HG03521 (cell line): ENCODE measurements at regions not wholly inside any gene's neighbourhood (a gene's known extent, or its start where the extent isn't known, plus 50 kb on each side); places are given as distances from the start of the nearest gene placed in this dataset.

Source experiments
- ATAC-seq: cut with Tn5 transposase; IDR thresholded peaks from one replicate; pipeline ENCODE4 v1.9.1; 2021; ENCODE audit warnings: mild to moderate bottlenecking, moderate library complexity; ENCODE audit not compliant: unreplicated experiment

DNA sequence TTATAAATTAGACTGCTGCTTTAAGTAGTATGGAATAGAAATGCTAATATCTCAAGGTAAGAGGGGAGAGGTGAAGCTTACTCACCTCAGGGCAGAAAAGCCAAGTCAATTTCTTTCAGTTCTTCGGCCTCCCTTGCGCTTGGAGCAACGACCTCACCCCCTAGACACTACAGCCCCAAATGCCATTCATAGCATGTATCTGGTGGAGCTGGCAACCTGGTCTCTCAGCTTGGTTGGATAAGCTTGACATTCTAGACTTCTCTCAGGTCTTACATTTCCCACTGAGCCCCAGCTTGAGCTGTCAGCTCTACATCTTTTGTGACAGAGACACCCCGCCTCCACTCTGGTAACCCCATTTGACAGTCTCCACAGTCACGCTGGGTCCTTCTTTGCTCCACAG lies 154.9 kb downstream of the ZNF608 start:
- no peak for ATAC-seq

DNA sequence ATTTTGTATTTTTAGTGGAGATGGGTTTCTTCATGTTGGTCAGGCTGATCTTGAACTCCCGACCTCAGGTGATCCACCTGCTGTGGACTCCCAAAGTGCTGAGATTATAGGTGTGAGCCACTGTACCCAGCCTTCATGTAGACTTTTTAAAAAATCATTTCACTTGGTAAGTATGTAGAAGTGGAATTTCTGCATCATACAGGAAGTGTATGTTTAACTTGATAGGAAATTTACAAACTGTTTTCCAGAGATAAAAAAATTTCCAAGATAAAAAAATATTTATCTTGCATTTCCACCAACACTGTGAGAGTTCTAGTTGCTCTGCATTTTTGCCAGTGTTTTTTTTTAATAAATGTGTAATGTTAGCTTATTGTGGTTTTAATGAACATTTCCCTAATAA lies 155.8 kb downstream of the ZNF608 start:
- no peak for ATAC-seq

DNA sequence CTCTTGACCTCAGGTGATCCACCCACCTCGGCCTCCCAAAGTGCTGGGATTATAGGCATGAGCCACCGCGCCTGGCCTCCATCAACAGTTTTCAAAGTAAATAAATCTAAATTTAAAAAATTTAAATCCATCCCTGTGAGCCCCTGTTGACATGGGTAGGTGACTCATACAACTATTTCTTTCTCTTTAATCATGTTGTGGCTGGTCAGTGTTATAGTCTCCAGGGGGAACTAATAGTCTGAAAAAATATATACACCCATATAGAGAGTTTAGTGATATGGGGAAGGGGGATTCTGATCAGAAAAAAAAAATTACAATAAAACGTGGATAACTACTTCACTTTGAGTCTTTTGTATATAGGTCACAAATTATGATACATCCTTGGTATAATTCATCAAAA lies 159.2 kb downstream of the ZNF608 start:
- ATAC-seq = no peak

DNA sequence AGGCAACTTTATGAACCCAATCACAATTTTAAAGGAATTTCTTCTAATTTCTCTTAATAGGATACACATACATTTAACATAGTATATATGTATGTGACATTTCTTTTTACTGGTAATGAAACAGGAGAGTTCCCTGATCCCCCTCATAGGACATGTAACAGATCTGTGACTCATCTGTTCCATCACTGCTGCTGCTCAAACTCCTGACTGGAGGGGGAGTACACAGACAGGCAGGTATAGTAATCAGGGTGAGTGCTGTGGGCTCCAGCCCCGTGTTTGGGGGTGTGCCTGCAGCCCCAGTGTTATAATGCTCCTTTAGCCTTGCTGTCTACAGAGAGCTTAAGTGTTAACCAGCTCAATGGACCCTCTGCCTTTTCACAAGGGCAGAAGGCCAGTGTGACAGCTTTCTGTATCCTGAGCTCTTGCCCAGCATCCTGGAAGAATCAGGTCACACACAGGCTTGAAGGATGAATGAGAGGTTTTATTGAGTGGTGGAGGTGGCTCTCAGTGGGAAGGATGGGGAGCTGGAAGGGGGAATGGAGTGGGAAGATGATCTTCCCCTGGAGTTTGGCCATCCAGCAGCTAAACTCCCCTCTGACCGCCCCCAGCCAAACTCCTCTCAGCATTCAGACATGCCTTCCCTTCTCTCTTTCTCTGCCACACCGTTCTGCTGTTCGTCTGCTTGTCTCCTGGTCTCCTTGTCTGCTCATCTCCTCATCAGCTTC lies 161.3 kb downstream of the ZNF608 start:
- no peak for ATAC-seq

DNA sequence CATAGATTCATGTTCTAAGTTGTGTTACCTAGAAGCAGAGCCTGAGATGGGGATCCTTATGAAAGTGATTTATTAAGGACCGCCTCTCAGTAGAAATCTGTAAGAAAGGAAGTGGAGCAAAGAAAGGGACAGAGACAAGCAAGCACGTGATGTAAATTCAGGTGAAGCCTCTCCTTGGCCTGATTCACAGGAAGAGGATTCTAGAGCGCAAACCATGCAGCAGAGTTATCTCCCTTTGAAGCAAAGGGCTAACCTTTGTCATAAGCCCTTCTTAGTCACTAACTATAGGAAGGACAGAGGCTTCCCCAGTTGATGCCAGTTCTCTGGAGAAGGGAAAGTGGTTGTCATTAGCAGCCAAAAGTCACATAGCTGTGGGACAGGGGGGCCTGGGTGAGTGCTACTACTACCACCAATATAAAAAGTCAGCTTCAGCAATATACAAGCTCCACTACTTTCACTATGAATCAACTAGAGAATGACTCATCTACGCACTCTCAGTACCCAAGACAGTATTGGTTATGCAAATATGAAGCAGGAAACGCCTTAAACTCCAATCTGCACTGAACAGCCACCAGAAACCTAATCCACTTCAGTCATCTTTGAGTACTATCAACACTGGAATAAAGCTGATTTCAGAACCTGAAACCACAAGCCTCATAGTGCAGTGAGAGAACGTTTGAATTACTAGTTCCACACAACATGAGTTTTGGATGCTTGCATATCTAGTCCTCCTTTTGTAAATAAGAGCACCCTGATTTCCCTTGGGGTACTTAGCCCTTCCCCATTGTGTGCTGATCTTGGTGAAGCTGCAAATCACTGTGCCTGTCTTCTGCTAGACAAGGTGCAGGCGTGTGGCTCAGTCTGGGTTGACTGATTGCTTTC lies 162.7 kb downstream of the ZNF608 start:
- peak; percentile 99 for ATAC-seq

DNA sequence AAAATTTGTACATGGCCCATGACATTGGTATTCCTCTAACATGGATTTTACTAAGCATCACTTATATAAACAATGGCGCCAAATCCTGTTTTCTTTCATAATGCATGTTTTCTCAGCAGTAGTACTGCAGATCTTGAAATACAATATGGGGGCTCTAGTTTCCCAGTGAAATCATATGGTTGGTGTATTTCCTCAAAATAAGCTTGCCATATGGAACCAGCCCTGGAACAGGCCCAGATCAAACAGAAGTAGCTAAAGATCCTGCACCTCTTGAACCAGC lies 163.9 kb downstream of the ZNF608 start:
- ATAC-seq = no peak

DNA sequence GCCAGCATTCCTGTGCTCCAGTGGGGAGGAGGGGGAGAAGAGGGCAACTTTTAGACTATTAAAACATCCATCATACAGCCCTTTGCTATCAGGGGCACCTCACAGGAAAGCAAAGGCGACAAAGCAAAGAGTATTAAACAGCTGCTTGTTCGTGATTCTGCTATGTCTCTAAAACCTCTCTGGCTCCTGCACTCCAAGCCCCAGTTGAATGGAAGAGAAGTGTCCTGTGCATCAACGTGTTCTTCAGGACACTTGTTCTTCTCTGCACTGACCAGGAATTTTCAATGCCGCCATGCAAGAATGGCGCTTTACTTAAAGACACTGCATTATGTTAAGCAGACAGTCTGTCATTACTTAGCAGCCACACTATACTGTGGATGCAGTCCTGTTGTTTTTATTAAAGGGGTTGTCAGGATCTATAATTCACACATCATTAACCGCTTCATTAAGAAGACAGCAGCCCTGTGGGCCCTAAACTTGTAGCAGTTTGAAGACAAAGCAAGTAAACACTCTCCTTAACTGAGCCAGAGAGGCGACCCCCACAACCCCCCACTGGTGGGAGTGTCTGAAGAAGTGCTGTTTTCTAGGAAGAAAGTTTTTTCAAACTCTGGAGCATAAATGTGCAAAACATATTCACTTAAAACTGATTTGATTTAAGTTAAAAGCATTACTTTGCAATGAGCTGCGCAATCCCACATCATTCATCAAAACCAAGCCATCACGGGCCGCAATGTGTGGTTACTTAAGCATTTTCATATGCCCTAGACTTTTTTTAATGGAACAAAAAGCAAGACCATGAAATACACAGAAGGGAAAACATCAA lies 164.5 kb downstream of the ZNF608 start:
- no peak for ATAC-seq

DNA sequence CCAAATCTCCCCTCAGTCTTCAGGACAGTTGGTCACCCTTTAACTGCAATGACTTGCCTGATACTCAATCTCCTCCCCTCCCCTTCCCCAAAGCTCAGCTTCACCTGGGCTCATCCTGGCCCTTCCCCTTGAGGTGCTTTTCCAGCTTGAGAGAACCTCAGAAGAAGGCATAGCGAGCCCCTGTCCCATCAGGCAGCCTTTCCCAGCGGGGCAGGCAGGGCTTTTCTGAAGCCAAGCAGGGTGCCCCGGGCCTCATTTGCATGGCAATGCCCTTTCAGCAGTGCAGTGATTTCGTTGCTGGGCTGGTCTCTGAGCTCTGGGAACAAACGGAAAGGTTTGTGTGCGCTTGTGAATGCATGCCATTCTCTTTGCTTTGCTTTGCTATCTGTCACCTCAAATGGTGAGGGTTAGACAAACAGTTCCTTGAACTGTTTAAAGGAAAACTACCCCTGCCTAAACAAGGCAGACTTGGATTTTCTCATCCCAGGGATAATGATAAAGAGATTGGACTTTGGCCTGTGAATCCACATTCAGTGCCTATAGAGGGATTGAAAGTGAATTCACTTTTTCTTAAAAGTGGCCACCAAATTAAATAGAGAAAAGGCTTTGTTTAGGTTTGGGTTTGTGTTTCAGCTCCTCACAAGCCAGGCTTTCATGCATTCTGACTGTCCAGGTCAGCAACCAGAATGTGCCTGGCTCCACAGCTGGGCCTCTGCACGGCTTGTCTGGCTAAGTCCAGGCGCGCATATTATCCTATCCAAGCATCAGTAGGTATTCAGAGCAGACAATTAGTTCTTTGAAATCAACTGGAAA lies 165.3 kb downstream of the ZNF608 start:
- no peak for ATAC-seq

DNA sequence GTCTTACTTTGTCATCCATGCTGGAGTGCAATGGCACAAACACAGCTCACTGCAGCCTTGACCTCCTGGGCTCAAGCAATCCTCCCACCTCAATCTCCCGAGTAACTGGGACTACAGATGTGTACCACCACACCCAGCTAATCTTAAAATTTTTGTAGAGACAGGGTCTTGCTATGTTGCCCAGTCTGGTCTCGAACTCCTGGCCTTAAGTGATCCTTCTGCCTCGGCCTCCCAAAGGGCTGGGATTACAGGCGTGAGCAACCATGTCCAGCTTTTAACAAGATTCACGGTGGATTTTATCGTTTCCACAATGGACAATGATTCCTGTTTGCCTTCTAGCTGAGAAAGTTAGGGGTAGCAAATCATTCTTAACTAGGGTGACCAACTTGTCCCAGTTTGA lies 165.9 kb downstream of the ZNF608 start:
- no peak for ATAC-seq

DNA sequence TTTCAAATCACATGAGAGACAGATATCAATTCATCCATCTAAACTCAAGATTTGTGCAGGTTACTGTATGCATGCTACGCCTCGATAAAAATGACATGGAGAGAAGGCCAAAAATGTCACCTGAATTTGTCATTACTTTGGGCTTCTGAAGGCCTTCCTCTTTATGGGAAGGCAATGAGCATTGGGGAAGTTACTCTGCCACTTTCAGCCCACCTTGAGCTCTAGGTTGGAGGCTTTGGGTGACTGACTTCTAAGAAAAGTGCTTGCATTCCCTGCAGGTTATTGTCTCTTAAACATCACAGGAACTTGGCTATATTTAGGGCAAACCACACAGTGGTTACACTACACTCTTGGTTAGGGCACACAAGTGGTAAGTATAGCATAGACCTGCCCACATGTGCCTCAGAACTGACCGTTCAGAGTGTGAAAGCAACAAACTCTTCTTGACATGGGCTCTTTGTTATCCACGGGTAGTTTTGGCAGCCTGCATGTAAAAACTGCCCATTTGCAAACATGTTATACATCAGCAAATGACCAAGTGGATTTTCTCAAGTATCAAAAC lies 169.5 kb downstream of the ZNF608 start:
- peak; percentile 90 for ATAC-seq

DNA sequence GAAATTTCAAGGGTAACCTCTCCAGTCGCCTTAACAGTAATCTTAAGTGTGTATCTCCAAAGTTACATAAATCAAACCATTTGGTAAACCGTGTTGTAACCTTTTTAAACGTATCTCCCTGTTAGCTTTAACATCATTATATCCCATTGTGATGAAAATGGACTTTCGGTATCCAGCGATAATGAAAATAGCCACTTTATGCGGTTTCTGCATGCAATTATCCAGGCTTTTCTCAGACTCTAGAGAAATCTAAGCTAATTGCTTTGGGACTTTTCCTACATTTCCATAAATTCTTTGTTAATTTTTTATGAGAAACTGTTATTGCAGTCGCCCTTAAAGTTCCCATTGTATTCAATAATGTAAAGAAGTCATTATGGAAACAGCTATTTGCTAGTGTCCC lies 170.7 kb downstream of the ZNF608 start:
- ATAC-seq = no peak

DNA sequence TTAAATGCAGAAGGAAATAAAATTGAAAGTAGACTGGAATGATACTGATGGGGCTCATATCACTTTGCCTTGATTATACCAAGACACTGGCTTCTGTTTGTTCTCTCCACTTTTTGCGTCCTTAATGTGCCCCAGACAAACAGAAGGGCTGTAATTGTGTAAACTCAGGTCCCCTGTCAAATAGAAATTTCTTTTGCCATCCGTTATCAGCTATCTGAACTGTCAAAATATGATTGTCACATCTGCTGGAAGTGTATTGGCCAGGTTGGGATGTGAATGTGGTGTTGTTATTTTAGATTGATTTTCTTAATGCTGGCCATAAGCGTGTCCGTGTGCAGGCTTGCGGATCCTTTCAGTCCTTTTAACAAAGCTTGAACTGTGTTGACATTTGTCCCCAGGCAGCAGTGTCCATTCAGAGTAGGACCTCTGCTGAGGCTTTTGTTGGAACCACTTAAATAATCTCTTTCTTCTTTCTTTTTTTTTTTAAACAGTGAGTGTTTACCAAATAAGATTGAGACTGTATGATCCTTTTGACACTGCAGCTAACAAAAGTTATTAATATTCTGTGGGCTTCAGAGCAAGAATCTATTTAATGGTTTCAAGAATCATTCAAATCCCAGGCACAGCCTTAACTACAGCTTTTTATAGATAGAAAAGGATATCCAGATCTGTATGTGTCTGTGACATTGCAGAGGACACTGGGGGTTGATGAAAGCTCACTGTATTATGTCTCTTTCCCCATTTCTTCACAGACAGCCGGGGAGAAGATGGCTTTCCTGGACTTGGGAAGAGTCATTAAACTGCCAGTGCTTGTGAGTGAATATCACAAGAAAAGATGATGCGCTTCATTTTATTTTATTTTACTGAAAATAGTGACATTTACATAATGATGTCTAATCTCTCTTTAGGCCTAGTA lies 171.7 kb downstream of the ZNF608 start:
- ATAC-seq = no peak

DNA sequence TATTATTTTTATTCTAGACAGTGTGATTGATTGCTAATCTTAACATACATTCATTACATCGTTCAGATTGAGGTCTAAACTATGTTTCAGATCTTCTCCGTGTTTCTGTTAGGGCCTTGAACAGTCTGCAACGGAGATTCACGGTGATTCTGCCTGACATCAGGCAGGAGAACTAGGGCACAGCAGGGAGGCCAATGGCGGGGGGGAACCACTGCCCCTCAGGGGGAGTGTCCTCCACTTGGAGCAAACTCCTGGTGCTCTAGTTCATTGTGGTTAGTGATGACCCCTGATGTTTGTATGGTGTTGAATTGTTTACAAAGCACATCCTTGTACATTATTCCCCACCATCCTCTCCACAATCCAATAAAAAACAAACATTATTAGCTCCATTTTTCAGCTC lies 173.5 kb downstream of the ZNF608 start:
- no peak for ATAC-seq

DNA sequence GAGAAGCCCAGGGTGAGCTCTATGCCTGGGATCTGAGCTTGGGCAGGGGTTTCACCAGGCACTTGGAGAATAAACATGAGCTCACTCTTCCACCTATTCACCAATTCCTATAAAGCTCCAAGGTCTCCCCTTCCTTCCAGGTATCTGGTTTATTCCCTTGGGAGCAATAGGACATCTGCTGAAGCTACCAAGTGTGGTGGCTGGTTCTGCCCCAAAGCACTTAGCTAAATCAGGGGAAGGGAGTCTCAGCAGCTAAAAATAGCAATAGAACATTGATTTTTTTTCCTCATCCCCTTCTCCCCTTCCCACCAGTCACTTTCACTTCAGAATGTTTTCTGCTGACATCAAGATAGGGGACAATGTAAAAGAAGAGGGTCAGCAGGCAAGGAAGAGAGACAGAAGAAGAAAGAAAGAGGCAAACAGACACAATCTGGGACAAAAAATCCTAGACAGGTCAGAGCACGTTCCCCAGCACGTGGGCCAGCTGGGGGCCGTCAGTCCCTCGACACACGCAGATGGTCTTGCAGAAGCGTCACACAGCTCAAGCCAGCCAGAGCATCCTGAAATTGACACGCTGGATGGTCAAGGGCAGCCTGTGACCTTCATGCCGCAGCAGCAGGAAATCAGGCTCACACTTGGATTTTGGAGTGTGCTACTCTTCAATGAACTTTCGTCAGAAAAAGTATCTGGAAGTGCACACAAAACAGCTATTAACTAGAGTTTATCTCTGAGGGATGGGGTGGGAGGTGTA lies 176.0 kb downstream of the ZNF608 start:
- no peak for ATAC-seq

DNA sequence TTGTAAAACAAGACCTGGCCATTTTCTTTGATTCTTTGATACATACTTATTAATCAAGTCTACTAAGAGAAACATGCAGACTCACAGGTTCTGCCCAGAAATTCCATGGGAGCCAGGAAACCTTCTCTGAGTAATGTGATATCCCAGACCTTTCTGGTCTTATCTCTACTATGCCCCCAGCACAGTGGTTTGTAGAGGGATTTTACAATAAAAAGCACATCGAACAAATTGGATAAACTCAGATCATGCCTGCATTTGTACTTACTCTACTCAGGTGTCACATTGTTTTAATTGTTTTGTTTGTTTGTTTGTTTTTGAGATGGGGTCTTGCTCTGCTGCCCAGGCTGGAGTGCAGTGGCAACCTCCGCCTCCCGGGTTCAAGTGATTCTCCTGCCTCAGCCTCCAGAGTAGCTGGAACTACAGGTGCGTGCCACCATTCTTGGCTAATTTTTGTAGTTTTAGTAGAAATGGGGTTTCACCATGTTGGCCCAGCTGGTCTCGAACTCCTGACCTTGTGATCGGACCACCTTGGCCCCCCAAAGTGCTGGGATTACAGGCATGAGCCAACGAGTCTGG lies 179.5 kb downstream of the ZNF608 start:
- ATAC-seq = no peak

DNA sequence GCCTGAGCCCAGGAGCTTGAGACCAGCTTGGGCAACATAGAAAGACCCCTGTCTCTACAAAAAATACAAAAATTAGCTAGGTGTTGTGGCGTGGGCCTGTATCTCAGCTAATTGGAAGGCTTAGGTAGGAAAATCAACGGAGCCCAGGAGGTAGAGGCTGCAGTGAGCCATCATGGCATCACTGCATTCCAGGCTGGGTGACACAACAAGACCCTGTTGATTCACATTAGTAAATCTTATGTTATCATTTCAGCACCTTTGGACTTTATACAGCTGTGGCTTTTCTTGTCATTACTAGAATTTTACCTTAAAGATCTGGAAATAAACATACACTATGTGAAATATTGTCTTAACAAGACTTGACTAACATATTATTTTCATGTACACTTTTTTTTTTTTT lies 185.0 kb downstream of the ZNF608 start:
- no peak for ATAC-seq

DNA sequence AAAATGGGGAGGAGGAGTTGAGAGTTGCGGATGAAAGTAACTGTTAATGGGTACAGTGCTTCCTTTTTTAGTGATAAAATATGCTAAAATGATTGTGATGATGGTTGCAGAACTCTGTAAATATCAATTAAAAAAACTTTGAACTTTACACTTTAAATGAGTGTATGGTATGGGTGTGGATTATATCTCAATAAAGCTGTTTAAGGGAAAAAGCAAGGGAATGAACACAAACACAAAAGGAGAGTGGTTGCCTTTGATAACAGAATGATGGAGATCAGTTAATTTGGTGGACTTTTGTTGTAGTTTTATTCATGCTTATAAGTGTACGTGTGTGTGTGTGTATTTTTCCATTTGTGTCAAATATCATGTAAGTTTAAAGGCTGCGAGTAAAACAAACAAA lies 186.1 kb downstream of the ZNF608 start:
- no peak for ATAC-seq

DNA sequence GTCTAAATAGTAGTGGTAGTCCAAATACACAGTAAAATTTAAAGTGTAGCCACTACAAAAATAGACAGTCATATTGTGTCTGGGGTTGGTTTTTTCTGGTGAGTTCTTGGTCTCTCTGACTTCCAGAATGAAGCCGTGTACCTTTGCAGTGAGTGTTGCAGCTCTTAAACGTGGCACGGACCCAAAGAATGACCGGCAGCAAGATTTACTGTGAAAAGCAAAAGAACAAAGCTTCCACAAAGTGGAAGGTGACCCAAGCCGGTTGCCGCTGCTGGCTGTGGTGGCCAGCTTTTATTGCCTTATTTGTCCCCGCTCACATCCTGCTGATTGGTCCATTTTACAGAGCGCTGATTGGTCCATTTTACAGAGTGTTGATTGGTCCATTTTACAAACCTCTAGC lies 188.7 kb downstream of the ZNF608 start:
- ATAC-seq = no peak
